ENCODE measurements at regions not wholly inside any gene's neighbourhood (a gene's known extent, or its start where the extent isn't known, plus 50 kb on each side); places are given as distances from the start of the nearest gene placed in this dataset.

- Mint-ChIP-seq H3K27ac (no peak overlapping the region), H3K4me1 (no peaks in the 10 kb centered on the region), H3K27me3 (no peaks in the 10 kb centered on the region), H3K9me3 (peaks cover 18 to 19% of the 10 kb centered on the region in 2 donors), H3K4me3 (no peak overlapping the region), H3K36me3 (no peaks in the 10 kb centered on the region)
- DNase-seq, result no peak
- ATAC-seq (replicated peaks), result no peak
Observed at GRCh38 chr14:82060219-82060618, 526.6 kb upstream of the SEL1L start.

GRCh38 chr14:82067221-82067875, 533.7 kb upstream of the SEL1L start:
- H3K9me3 Mint-ChIP-seq, result peaks cover 21 to 23% of the 10 kb centered on the region in 2 donors
- ATAC-seq (replicated peaks) (no peak), DNase-seq (no peak)
- H3K27ac Mint-ChIP-seq, result no peak overlapping the region
- no peaks in the 10 kb centered on the region for H3K27me3 Mint-ChIP-seq
- H3K4me1 Mint-ChIP-seq, result no peaks in the 10 kb centered on the region
- no peak overlapping the region for H3K4me3 Mint-ChIP-seq
- no peaks in the 10 kb centered on the region for H3K36me3 Mint-ChIP-seq

DNA sequence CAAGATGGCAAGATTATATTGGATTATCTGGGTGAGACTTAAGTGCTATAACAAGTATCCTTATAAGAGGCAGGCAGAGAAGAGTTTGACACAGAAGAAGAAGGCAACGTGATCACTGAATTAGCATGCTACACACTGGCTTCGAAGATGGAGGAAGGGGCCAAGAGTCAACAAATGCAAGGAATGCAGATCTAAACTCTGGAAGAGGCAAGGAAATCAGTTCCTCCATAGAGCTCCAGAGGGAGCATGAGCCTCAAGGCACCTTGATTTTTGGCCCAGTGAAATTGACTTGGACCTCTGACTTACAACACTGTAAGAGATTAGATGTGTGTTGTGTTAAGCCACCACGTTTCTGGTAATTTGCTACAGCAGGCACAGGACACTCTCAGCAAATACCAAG, 536.4 kb upstream of the SEL1L start:
- no peaks in the 10 kb centered on the region for H3K36me3 Mint-ChIP-seq
- no peak overlapping the region for H3K27ac Mint-ChIP-seq
- no peaks in the 10 kb centered on the region for H3K4me1 Mint-ChIP-seq
- no peak for DNase-seq
- H3K4me3 Mint-ChIP-seq, result no peak overlapping the region
- peaks cover 9 to 10% of the 10 kb centered on the region in 2 donors for H3K9me3 Mint-ChIP-seq
- H3K27me3 Mint-ChIP-seq, result no peaks in the 10 kb centered on the region
- no peak for ATAC-seq (replicated peaks)

DNA sequence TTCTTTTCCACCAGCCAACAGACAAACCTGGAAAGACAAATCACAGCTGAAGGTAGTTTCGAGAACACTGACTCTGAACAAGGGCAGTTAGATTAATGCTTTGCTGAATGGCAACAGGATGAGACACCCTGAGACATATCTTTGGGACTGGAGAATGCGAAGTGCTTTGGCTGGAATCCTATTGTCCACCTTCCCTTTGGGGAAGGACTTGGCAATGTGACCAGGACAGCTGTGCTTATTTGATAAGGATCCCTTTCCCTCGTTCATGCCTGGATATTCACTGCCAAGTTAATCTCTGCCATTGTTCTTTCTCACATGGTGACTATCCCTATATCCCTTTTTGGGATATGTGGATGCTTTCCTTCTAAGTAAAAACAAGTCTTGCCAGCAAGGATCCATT, 537.1 kb upstream of the SEL1L start:
- H3K4me1 Mint-ChIP-seq, result no peaks in the 10 kb centered on the region
- no peaks in the 10 kb centered on the region for H3K27me3 Mint-ChIP-seq
- no peaks in the 10 kb centered on the region for H3K36me3 Mint-ChIP-seq
- no peak overlapping the region for H3K4me3 Mint-ChIP-seq
- DNase-seq (no peak), ATAC-seq (replicated peaks) (no peak)
- no peak overlapping the region for H3K27ac Mint-ChIP-seq
- peaks cover 8% of the 10 kb centered on the region in 2 donors for H3K9me3 Mint-ChIP-seq

DNA sequence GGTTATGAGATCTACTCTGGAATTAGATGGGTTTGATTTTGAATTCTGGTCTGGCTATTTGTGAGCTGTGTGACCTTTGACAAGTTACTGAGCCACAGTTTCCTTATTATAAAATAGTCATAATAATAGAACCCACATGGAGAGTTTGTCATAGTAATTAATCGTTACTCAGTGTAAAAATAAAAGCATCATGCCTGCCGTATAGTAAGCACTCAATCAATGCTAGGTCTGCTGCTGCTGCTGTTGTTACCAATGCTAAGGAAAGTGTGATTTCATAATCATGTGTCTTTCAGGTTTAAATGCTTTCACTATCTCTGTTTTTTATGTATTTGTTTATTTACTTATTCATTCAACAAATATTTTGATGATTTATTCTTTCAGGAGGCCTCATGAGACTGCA, 539.9 kb upstream of the SEL1L start:
- Mint-ChIP-seq H3K27me3 (no peaks in the 10 kb centered on the region), H3K27ac (no peak overlapping the region), H3K4me1 (no peaks in the 10 kb centered on the region), H3K4me3 (no peak overlapping the region), H3K9me3 (peaks cover 3 to 7% of the 10 kb centered on the region in 2 donors), H3K36me3 (no peaks in the 10 kb centered on the region)
- ATAC-seq (replicated peaks) (no peak), DNase-seq (no peak)

- Mint-ChIP-seq H3K27ac (no peak overlapping the region), H3K36me3 (no peaks in the 10 kb centered on the region), H3K9me3 (peaks cover 8 to 9% of the 10 kb centered on the region in 2 donors), H3K27me3 (no peaks in the 10 kb centered on the region), H3K4me1 (no peaks in the 10 kb centered on the region), H3K4me3 (no peak overlapping the region)
- DNase-seq, result no peak
- ATAC-seq (replicated peaks), result no peak
Observed at GRCh38 chr14:82075566-82075965, 541.9 kb upstream of the SEL1L start.

- Mint-ChIP-seq H3K27me3 (no peaks in the 10 kb centered on the region), H3K27ac (no peak overlapping the region), H3K36me3 (no peaks in the 10 kb centered on the region)
Observed at GRCh38 chr14:82079553-82079952, 545.9 kb upstream of the SEL1L start.

DNA sequence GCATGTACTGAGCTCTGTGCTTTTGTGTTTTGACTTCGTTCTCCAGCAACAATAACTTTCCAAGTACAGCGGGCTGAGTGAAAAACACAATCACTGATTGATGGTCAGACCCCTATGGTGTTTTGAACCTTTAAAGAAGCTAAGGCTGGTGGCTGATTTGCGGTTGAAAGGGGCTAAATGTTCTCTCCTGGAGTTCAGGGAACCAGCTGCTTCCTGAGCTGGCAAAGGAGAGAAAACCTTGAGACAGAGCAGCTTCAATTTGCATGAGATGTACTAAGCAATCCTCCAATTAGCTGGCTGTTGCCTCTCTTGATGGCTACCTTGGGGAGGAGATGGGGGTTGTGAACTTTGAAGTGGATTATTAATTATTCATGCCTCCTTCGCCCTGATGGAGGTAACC, 546.7 kb upstream of the SEL1L start:
- no peak for ATAC-seq (replicated peaks)
- H3K4me3 Mint-ChIP-seq, result no peak overlapping the region
- H3K27me3 Mint-ChIP-seq, result no peaks in the 10 kb centered on the region
- no peaks in the 10 kb centered on the region for H3K36me3 Mint-ChIP-seq
- peaks cover 12 to 13% of the 10 kb centered on the region in 2 donors for H3K9me3 Mint-ChIP-seq
- no peaks in the 10 kb centered on the region for H3K4me1 Mint-ChIP-seq
- no peak for DNase-seq
- no peak overlapping the region for H3K27ac Mint-ChIP-seq

More at GRCh38 chr14:82079553-82079952, 545.9 kb upstream of the SEL1L start:
- no peaks in the 10 kb centered on the region for H3K4me1 Mint-ChIP-seq
- no peak overlapping the region for H3K4me3 Mint-ChIP-seq
- peaks cover 12 to 13% of the 10 kb centered on the region in 2 donors for H3K9me3 Mint-ChIP-seq
- ATAC-seq (replicated peaks) (no peak), DNase-seq (no peak)

GRCh38 chr14:82084813-82085212, 551.2 kb upstream of the SEL1L start:
- H3K4me1 Mint-ChIP-seq, result no peaks in the 10 kb centered on the region
- ATAC-seq (replicated peaks) (no peak), DNase-seq (no peak)
- H3K4me3 Mint-ChIP-seq, result no peak overlapping the region
- H3K27ac Mint-ChIP-seq, result no peak overlapping the region
- peaks cover 3 to 6% of the 10 kb centered on the region in 2 donors for H3K9me3 Mint-ChIP-seq
- H3K36me3 Mint-ChIP-seq, result no peaks in the 10 kb centered on the region
- H3K27me3 Mint-ChIP-seq, result no peaks in the 10 kb centered on the region

DNA sequence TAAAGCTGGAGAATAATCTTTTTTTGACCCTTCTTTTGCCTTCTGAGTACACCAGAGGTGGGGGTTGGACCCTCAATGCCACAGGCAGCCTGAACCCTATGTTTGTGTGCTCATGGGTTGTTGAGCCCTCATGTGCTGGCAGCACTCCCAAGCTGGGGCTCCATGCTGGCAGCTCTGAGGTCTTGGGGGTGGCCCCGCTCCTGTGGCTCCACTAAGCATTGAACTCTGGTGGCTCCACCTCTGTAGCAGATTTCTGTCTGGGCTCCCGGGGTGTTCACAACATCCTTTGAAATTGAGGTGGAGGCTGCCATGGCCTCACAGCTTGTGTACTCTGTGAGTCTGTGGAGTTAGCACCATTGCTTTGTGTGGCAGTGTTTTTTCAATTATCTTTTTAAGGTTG, 557.4 kb upstream of the SEL1L start:
- Mint-ChIP-seq H3K9me3 (no peaks in the 10 kb centered on the region), H3K27me3 (no peaks in the 10 kb centered on the region), H3K4me1 (no peaks in the 10 kb centered on the region), H3K27ac (no peak overlapping the region), H3K36me3 (no peaks in the 10 kb centered on the region), H3K4me3 (no peak overlapping the region)
- DNase-seq (no peak), ATAC-seq (replicated peaks) (no peak)

DNA sequence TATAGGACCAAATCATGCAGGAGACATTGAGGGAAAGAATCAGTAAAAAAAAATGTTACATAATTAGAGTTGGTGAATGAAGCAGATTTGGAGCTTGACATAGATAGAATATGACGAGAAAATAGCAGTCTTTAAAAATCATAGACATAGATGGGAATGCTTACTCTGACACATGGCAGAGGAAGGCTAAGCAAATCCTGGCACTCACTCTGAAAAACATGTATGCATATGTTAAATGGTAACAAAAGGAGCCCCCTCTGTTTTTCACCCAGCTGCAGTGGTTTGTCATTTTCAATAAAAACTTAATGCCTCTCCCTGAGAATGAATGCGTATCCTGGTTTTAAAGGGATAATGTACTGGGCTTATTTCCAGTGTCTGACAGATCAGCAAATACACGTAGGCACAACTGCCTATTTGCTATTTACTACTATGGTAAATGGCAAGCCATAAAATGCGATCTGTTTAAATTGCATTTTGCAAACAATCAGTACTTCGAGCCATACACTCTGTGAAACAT, 561.2 kb upstream of the SEL1L start:
- no peak overlapping the region for H3K4me3 Mint-ChIP-seq
- ATAC-seq (replicated peaks) (no peak), DNase-seq (no peak)
- H3K36me3 Mint-ChIP-seq, result no peaks in the 10 kb centered on the region
- no peaks in the 10 kb centered on the region for H3K27me3 Mint-ChIP-seq
- no peaks in the 10 kb centered on the region for H3K4me1 Mint-ChIP-seq
- no peak overlapping the region for H3K27ac Mint-ChIP-seq
- H3K9me3 Mint-ChIP-seq, result peaks cover 0 to 2% of the 10 kb centered on the region in 2 donors

- Mint-ChIP-seq H3K27ac (no peak overlapping the region), H3K36me3 (no peaks in the 10 kb centered on the region), H3K9me3 (no peaks in the 10 kb centered on the region), H3K4me1 (no peaks in the 10 kb centered on the region), H3K4me3 (no peak overlapping the region), H3K27me3 (no peaks in the 10 kb centered on the region)
- no peak for ATAC-seq (replicated peaks)
- no peak for DNase-seq
Observed at GRCh38 chr14:82104013-82104412, 570.4 kb upstream of the SEL1L start.

GRCh38 chr14:82112210-82112839, 578.7 kb upstream of the SEL1L start:
- H3K27ac Mint-ChIP-seq, result no peak overlapping the region

GRCh38 chr14:82113007-82113406, 579.4 kb upstream of the SEL1L start:
- ATAC-seq (replicated peaks) (no peak), DNase-seq (no peak)
- Mint-ChIP-seq H3K27me3 (no peaks in the 10 kb centered on the region), H3K36me3 (no peaks in the 10 kb centered on the region), H3K4me3 (no peak overlapping the region), H3K4me1 (no peaks in the 10 kb centered on the region), H3K9me3 (peaks cover 4 to 7% of the 10 kb centered on the region in 2 donors), H3K27ac (no peak overlapping the region)

More at GRCh38 chr14:82112210-82112839, 578.7 kb upstream of the SEL1L start:
- DNase-seq, result no peak
- Mint-ChIP-seq H3K9me3 (peaks cover 2 to 3% of the 10 kb centered on the region in 2 donors), H3K36me3 (no peaks in the 10 kb centered on the region), H3K27me3 (no peaks in the 10 kb centered on the region), H3K4me1 (no peaks in the 10 kb centered on the region), H3K4me3 (no peak overlapping the region)
- no peak for ATAC-seq (replicated peaks)

- H3K36me3 Mint-ChIP-seq, result no peaks in the 10 kb centered on the region
- H3K27me3 Mint-ChIP-seq, result no peaks in the 10 kb centered on the region
- H3K27ac Mint-ChIP-seq, result no peak overlapping the region
- peaks cover 4 to 7% of the 10 kb centered on the region in 2 donors for H3K9me3 Mint-ChIP-seq
- no peaks in the 10 kb centered on the region for H3K4me1 Mint-ChIP-seq
- H3K4me3 Mint-ChIP-seq, result no peak overlapping the region
- ATAC-seq (replicated peaks), result no peak
- no peak for DNase-seq
Observed at GRCh38 chr14:82113710-82114109, 580.1 kb upstream of the SEL1L start.

Measured in stimulated activated naive B cell treated with anti-CD40 and anti-IgM and Interleukin-4, amounts not matched to agents 10 μg/mL and 1 μg/mL and 100 μg/mL, for 72 hours (primary cell).